Activated B cell treated with CpG ODN at 0.5 μM for 24 hours (primary cell): ENCODE measurements at regions not wholly inside any gene's neighbourhood (a gene's known extent, or its start where the extent isn't known, plus 50 kb on each side); places are given as distances from the start of the nearest gene placed in this dataset.
"Not testable (repeated sequence)": the region's sequence is repeated elsewhere in the genome, so short reads cannot be mapped to it uniquely, and the experiment has no call there.

Source experiments
- ATAC-seq: fragments of 200-7000 bp; cut with Tn5 transposase; one replicate; pipeline ENCODE4 v1.10.0; 2021; ENCODE audit warnings: low read depth, mild to moderate bottlenecking, moderate library complexity
- CTCF ChIA-PET: fragments of 350-600 bp; sonication (Branson Sonifier 250); formaldehyde crosslinking; loops from one replicate; lab custom pipeline; 2021; ENCODE audit warnings: antibody characterized with exemption; lab: Charles Lee
- POLR2A ChIA-PET: fragments of 350-600 bp; sonication (Branson Sonifier 250); formaldehyde crosslinking; loops from one replicate; lab custom pipeline; 2021; ENCODE audit warnings: antibody characterized with exemption; lab: Charles Lee
- DNase-seq: peaks from one replicate; pipeline ENCODE4 v3.0.0; 2022
- H3K27ac Mint-ChIP-seq: one replicate; pipeline ENCODE4 v1.8.0; 2020; ENCODE audit warnings: mixed read lengths
- H3K27me3 Mint-ChIP-seq: one replicate; pipeline ENCODE4 v1.8.0; 2021; ENCODE audit warnings: mixed read lengths
- H3K36me3 Mint-ChIP-seq: one replicate; pipeline ENCODE4 v1.8.0; 2021; ENCODE audit warnings: low read depth, mixed read lengths
- H3K4me1 Mint-ChIP-seq: one replicate; pipeline ENCODE4 v1.8.0; 2021; ENCODE audit warnings: mixed read lengths
- H3K4me3 Mint-ChIP-seq: one replicate; pipeline ENCODE4 v1.8.0; 2020; ENCODE audit warnings: mild to moderate bottlenecking, mixed read lengths
- H3K9me3 Mint-ChIP-seq: one replicate; pipeline ENCODE4 v1.8.0; 2020; ENCODE audit warnings: mixed read lengths
- intact Hi-C: fragments of 100-400 bp; cut with micrococcal nuclease; formaldehyde crosslinking; loops from one replicate; pipeline ENCODE4 v1.15.1; 2024

GRCh38 chr4:49233346-49233745 is 247.3 kb downstream of the CWH43 start:
- ATAC-seq, H3K4me1 Mint-ChIP-seq, POLR2A ChIA-PET, CTCF ChIA-PET, H3K9me3 Mint-ChIP-seq, H3K4me3 Mint-ChIP-seq, intact Hi-C loops, H3K27me3 Mint-ChIP-seq, H3K36me3 Mint-ChIP-seq, DNase-seq, H3K27ac Mint-ChIP-seq: not testable (repeated sequence)

DNA sequence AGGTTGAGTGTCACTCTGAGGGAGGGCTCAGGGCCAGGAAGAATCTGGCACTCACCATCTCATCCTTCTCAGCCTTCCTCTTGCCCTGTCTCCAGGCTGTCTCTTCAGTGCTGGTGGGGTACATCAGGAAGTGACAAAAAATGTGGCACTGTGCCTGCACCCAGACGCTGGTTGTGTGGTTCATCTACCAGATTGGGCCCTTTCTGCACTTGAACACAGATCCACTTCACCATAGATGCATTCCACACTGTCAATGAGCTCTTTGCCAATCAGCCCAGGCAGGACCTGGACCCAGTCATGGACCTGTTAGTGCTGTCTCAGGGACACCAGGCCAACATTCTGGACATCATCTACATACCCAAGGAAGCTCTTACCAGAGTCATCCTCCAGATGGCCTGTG is 247.7 kb downstream of the CWH43 start:
- H3K4me3 Mint-ChIP-seq, H3K27ac Mint-ChIP-seq, ATAC-seq, H3K9me3 Mint-ChIP-seq, POLR2A ChIA-PET, DNase-seq, H3K27me3 Mint-ChIP-seq, CTCF ChIA-PET, H3K4me1 Mint-ChIP-seq, intact Hi-C loops, H3K36me3 Mint-ChIP-seq: not testable (repeated sequence)

GRCh38 chr4:49234382-49234781 is 248.3 kb downstream of the CWH43 start:
- ATAC-seq, H3K4me3 Mint-ChIP-seq, H3K4me1 Mint-ChIP-seq, POLR2A ChIA-PET, CTCF ChIA-PET, intact Hi-C loops, H3K27ac Mint-ChIP-seq, H3K9me3 Mint-ChIP-seq, H3K27me3 Mint-ChIP-seq, DNase-seq, H3K36me3 Mint-ChIP-seq: not testable (repeated sequence)

GRCh38 chr4:49235413-49236160 is 249.5 kb downstream of the CWH43 start:
- H3K36me3 Mint-ChIP-seq, H3K9me3 Mint-ChIP-seq, H3K27me3 Mint-ChIP-seq, POLR2A ChIA-PET, H3K4me1 Mint-ChIP-seq, H3K27ac Mint-ChIP-seq, DNase-seq, ATAC-seq, CTCF ChIA-PET, intact Hi-C loops, H3K4me3 Mint-ChIP-seq: not testable (repeated sequence)

DNA sequence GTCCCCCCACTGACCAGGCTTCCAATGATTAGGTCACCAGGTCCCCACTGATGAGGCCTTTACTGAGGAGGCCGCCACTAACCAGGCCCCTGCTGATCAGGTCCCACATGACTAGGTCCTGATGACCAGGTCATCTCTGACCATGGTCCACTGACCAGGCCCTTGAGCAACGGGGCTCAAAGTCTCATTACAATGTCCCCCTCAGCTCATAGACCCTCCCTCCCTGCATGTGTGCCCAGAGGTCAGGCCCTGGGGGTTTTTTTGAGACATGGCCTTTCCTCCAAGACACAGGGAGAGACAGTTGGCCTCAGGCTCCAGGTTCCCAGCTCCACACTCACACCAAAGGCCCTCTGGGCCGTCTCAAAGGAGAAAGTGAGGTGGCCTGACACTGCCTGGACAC is 250.4 kb downstream of the CWH43 start:
- H3K4me1 Mint-ChIP-seq, ATAC-seq, H3K27ac Mint-ChIP-seq, CTCF ChIA-PET, H3K27me3 Mint-ChIP-seq, H3K4me3 Mint-ChIP-seq, intact Hi-C loops, DNase-seq, POLR2A ChIA-PET, H3K9me3 Mint-ChIP-seq, H3K36me3 Mint-ChIP-seq: not testable (repeated sequence)

DNA sequence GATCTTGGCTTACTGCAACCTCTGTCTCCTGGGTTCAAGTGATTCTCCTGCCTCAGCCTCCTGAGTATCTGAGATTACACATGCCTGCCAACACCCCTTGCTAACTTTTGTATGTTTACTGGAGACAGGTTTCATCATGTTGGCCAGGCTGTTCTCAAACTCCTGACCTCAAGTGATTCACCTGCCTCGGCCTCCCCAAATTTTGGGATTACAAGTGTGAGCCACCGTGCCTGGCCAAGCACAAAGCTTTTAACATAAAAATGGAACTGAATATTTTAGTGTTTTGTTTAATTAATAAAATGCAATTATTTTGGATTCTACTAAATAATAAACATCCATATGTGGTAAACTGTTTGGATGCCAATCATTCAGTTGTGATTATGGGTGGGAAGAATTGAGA is 255.2 kb downstream of the CWH43 start:
- H3K4me1 Mint-ChIP-seq, POLR2A ChIA-PET, H3K36me3 Mint-ChIP-seq, intact Hi-C loops, DNase-seq, H3K27ac Mint-ChIP-seq, H3K4me3 Mint-ChIP-seq, H3K27me3 Mint-ChIP-seq, H3K9me3 Mint-ChIP-seq, ATAC-seq, CTCF ChIA-PET: not testable (repeated sequence)

DNA sequence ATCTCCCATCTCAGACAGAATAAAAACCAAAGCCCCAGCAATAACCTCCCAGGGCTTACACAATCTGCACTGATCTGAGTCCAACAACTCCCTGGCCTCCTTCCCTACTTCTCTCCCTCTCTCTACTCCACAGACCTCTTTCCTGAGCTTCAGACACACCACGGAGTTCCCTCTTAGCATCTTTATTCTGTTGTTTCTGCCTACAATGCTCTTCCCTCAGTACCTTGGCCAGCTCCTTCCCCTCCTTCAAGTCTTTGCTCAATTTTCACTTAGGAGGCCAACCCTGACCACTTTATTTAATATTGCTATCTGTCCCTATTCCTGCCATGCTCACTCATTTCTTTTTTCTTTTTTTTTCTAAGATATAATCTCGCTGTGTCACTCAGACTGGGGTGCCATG is 276.7 kb downstream of the CWH43 start:
- DNase-seq, H3K27me3 Mint-ChIP-seq, CTCF ChIA-PET, intact Hi-C loops, H3K9me3 Mint-ChIP-seq, H3K4me3 Mint-ChIP-seq, ATAC-seq, H3K4me1 Mint-ChIP-seq, POLR2A ChIA-PET, H3K36me3 Mint-ChIP-seq, H3K27ac Mint-ChIP-seq: not testable (repeated sequence)

- POLR2A ChIA-PET, H3K27ac Mint-ChIP-seq, H3K36me3 Mint-ChIP-seq, CTCF ChIA-PET, H3K9me3 Mint-ChIP-seq, ATAC-seq, H3K4me3 Mint-ChIP-seq, intact Hi-C loops, DNase-seq, H3K4me1 Mint-ChIP-seq, H3K27me3 Mint-ChIP-seq: not testable (repeated sequence)
Measured at GRCh38 chr4:49270435-49270834, 284.4 kb downstream of the CWH43 start.

DNA sequence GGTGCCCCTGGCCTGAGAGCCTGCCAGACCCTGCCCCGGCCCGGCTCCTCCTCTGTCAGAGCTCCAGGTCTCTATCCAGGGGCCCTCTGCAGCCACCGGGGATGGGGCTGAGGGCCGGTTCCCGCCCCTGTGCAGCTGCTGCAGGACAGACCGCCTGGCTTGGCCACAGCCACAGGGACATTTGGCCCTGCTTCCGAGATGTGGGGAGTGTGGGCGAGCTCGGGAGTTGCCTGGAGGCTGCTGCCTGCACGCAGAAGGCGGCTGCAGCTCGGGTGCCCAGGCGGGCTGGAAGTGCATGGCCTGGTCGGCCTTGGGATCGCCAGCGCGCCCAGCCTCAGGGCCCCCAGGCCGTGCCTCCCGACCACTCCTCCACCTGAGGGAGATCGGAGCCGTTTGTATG is 284.8 kb downstream of the CWH43 start:
- CTCF ChIA-PET, H3K9me3 Mint-ChIP-seq, H3K36me3 Mint-ChIP-seq, H3K27me3 Mint-ChIP-seq, ATAC-seq, H3K4me3 Mint-ChIP-seq, DNase-seq, intact Hi-C loops, POLR2A ChIA-PET, H3K4me1 Mint-ChIP-seq, H3K27ac Mint-ChIP-seq: not testable (repeated sequence)

- intact Hi-C loops, H3K4me3 Mint-ChIP-seq, H3K4me1 Mint-ChIP-seq, POLR2A ChIA-PET, ATAC-seq, H3K27ac Mint-ChIP-seq, CTCF ChIA-PET, H3K27me3 Mint-ChIP-seq, H3K36me3 Mint-ChIP-seq: not testable (repeated sequence)
- DNase-seq, result peak; percentile 25
- peaks cover 12% of the 10 kb centered on the region for H3K9me3 Mint-ChIP-seq
Measured at GRCh38 chr4:49285905-49286304, 299.8 kb downstream of the CWH43 start.

DNA sequence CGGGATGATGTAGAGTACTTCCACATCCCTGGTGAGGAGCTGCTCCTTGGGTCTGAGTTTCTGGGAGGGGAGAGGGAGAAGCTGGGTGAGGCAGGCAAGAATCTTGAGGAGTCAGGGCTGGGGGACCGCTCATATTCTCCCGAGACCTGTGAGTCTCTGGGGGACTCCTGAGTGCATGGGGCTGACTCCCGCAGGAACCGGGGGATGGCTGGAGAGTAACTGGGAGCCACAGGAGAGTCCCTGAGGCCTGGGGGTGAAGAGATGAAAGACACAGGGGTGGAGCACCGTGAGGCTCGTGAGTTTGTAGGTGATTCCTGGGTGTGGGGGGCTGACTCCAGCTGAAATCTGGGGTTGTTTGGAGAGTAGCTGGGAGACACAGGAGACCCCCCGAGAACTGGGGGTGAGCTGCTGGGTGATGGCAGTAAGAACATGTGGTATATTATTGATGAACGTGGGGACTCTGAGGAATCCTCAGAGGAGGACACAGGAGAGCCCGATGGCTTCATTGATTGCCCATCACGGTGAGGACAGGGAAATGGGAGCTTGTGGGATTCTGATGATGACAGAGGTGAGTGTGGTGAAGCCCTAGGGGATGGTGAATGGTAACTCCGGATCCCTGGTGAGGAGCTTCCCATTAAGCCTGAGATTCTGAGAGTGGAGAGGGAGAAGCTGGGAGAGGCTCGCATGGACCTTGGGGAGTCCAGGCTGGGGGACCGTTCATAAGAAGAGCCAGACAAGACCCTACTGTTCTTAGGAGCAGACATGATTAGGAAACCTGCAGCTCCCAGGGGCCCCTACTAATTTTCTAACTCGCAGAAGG is 301.1 kb downstream of the CWH43 start:
- POLR2A ChIA-PET, CTCF ChIA-PET, H3K4me1 Mint-ChIP-seq, ATAC-seq, H3K4me3 Mint-ChIP-seq, H3K36me3 Mint-ChIP-seq, H3K27me3 Mint-ChIP-seq, intact Hi-C loops, H3K27ac Mint-ChIP-seq: not testable (repeated sequence)
- peak; percentile 47 for DNase-seq
- peaks cover 12% of the 10 kb centered on the region for H3K9me3 Mint-ChIP-seq

- H3K27me3 Mint-ChIP-seq, CTCF ChIA-PET, H3K27ac Mint-ChIP-seq: not testable (repeated sequence)
Measured at GRCh38 chr4:49287893-49288292, 301.8 kb downstream of the CWH43 start.

More at GRCh38 chr4:49287893-49288292, 301.8 kb downstream of the CWH43 start:
- DNase-seq, result peak; percentile 43
- peaks cover 12% of the 10 kb centered on the region for H3K9me3 Mint-ChIP-seq
- ATAC-seq, H3K4me1 Mint-ChIP-seq, intact Hi-C loops, POLR2A ChIA-PET, H3K36me3 Mint-ChIP-seq, H3K4me3 Mint-ChIP-seq: not testable (repeated sequence)
